Osteocyte (in vitro differentiated cells): ENCODE measurements at regions not wholly inside any gene's neighbourhood (a gene's known extent, or its start where the extent isn't known, plus 50 kb on each side); places are given as distances from the start of the nearest gene placed in this dataset.

Source experiments
- DNase-seq: peaks from one replicate; pipeline ENCODE4 v3.0.0; 2021; ENCODE audit warnings: mixed read lengths; ENCODE audit not compliant: unreplicated experiment; ENCODE audit errors: extremely low spot score
- H3K27ac Mint-ChIP-seq: one replicate; pipeline ENCODE4 v1.8.0; 2021; ENCODE audit warnings: mild to moderate bottlenecking, mixed read lengths; ENCODE audit not compliant: unreplicated experiment
- H3K27me3 Mint-ChIP-seq: one replicate; pipeline ENCODE4 v1.8.0; 2021; ENCODE audit warnings: mixed read lengths; ENCODE audit not compliant: unreplicated experiment
- H3K36me3 Mint-ChIP-seq: one replicate; pipeline ENCODE4 v1.8.0; 2021; ENCODE audit warnings: mixed read lengths; ENCODE audit not compliant: unreplicated experiment
- H3K4me1 Mint-ChIP-seq: one replicate; pipeline ENCODE4 v1.8.0; 2021; ENCODE audit warnings: mixed read lengths; ENCODE audit not compliant: unreplicated experiment
- H3K4me3 Mint-ChIP-seq: one replicate; pipeline ENCODE4 v1.8.0; 2021; ENCODE audit warnings: mild to moderate bottlenecking, moderate library complexity, mixed read lengths; ENCODE audit not compliant: unreplicated experiment
- H3K9me3 Mint-ChIP-seq: one replicate; pipeline ENCODE4 v1.8.0; 2021; ENCODE audit warnings: mixed read lengths; ENCODE audit not compliant: unreplicated experiment
- CTCF ChIP-seq: fragments of 200-600 bp; sonication (generic); IDR thresholded peaks from 2 replicates; pipeline ENCODE4 v1.5.0; 2021; ENCODE audit warnings: antibody characterized with exemption, mild to moderate bottlenecking, moderate library complexity

DNA sequence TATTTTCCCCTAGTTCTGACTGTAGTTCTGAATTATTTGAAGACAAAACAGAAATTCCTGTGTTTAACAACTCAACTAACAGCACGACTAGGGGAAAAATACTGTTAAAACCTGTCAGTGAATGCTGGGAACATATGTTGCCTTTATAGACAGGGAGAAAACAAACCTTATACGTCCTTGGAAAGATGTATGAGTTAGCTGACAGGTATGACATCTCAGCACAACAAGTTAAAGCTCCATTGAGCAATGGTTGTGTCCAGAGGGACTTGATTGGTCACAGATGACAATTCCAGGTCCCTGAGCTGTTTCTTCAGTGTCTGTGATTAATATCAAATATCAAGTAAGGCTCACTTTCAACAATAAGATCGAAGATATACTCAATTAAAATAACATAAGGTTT, 58.2 kb upstream of the DDIT4L start:
- TF ChIP-seq CTCF = no peak
- Mint-ChIP-seq H3K4me1 (no peaks in the 10 kb centered on the region), H3K27me3 (peaks cover 19% of the 10 kb centered on the region), H3K27ac (no peak overlapping the region), H3K4me3 (no peak overlapping the region), H3K36me3 (no peaks in the 10 kb centered on the region), H3K9me3 (no peaks in the 10 kb centered on the region)
- no peak for DNase-seq

DNA sequence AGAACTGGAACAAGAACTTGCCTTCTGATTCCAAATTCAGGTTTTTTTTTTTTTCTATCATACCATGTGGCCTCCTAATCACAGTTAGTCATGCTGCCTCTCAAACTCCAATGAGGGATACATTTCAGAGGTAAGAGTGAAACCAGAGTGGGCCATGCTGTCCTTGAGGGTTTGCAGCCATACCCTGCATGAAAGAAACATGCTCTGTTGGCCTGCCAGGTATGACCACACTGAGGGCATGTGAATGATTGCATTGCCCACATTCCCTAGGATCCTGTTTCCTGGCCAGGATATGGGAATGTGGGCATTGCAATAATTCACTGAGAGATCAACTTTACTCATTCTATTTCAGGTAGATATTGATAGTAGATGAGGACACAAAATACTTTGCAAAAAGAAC, 56.4 kb upstream of the DDIT4L start:
- Mint-ChIP-seq H3K4me1 (no peaks in the 10 kb centered on the region), H3K27me3 (peaks cover 18% of the 10 kb centered on the region), H3K4me3 (no peak overlapping the region), H3K36me3 (no peaks in the 10 kb centered on the region), H3K9me3 (no peaks in the 10 kb centered on the region), H3K27ac (no peak overlapping the region)
- no peak for DNase-seq
- no peak for TF ChIP-seq CTCF

DNA sequence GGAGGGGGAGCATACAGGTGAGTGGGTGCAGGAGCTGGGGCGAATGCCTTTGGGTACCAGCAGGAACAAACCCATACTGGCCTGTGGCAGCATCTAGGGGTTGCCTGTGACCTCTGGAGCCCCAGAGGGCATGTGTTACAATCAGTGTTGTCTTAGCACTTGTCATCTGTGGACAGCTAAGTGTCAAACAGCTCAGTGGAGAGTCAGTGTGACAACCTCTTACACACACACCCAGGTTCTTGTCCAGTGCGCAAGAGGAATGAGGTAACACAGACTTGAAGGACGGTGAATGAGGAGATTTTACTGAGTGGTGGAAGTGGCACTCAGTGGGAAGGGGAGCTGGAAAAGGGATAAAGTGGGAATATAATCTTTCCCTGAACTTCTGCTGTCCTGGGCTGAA, 54.1 kb upstream of the DDIT4L start:
- Mint-ChIP-seq H3K4me1 (peaks cover 3% of the 10 kb centered on the region), H3K36me3 (no peaks in the 10 kb centered on the region), H3K27ac (no peak overlapping the region), H3K4me3 (no peak overlapping the region), H3K9me3 (no peaks in the 10 kb centered on the region), H3K27me3 (peaks cover 15% of the 10 kb centered on the region)
- DNase-seq = no peak
- no peak for TF ChIP-seq CTCF
